ENCODE measurements at regions not wholly inside any gene's neighbourhood (a gene's known extent, or its start where the extent isn't known, plus 50 kb on each side); places are given as distances from the start of the nearest gene placed in this dataset.
"Not testable (repeated sequence)": the region's sequence is repeated elsewhere in the genome, so short reads cannot be mapped to it uniquely, and the experiment has no call there.

DNA sequence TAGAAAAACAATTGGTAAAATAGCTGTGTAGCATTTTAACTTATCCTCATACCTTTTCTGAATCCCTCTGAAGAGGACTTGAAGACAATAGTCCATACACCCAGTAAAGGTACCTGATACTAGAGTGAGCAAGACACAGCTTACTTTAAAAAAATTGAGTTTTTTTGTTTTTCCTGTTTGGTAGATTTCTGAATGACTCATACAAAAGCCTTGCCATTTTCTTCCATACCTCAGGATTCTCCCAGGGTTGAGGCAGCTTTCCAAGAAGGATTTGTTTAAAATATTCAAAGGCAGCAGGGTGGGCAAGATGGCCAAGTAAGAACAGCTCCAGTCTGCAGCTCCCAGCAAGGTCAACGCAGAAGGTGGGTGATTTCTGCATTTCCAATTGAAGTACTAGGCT, 551.0 kb upstream of the LRATD1 start:
- DNase-seq (ENCODE audit: low read depth in 4 of 6, low spot score in 6 of 6): no peak
- WGBS (ENCODE audit: insufficient coverage): 100% methylated on average over 1 of the region's 1 CpG

DNA sequence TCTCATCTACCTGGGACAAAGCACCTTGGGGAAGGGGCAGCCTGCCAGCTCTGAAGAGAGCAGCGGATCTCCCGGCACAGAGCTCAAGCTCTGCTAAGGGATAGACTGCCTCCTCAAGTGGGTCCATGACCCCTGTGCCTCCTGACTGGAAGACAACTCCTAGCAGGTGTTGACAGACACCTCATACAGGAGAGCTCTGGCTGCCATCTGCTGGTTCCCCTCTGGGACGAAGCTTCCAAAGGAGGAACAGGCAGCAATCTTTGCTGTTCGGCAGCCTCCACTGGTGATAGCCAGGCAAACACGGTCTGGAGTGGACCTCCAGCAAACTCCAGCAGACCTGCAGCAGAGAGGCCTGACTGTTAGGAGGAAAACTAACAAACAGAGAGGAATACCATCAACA, 549.9 kb upstream of the LRATD1 start:
- Histone ChIP-seq H3K4me3 (ENCODE audit: low read depth, low read length) (no peak overlapping the region), H3K27me3 (ENCODE audit: control insufficient read depth, insufficient read depth, low read length) (no peaks in the 10 kb centered on the region), H3K27ac (ENCODE audit: low read depth, low read length) (no peak overlapping the region), H3K9me3 (ENCODE audit: control insufficient read depth, insufficient read depth, low read length) (no peaks in the 10 kb centered on the region), H3K36me3 (ENCODE audit: control insufficient read depth, insufficient read depth, low read length) (no peaks in the 10 kb centered on the region), H3K4me1 (ENCODE audit: control insufficient read depth, insufficient read depth, low read length) (no peaks in the 10 kb centered on the region)
- WGBS (ENCODE audit: insufficient coverage): 94% methylated on average over 4 of the region's 5 CpGs
- no peak for DNase-seq (ENCODE audit: low read depth in 4 of 6, low spot score in 6 of 6)

More for the DNA sequence above, 551.0 kb upstream of the LRATD1 start:
- Histone ChIP-seq H3K4me1 (ENCODE audit: control insufficient read depth, insufficient read depth, low read length) (no peaks in the 10 kb centered on the region), H3K27me3 (ENCODE audit: control insufficient read depth, insufficient read depth, low read length) (no peaks in the 10 kb centered on the region), H3K36me3 (ENCODE audit: control insufficient read depth, insufficient read depth, low read length) (no peaks in the 10 kb centered on the region), H3K9me3 (ENCODE audit: control insufficient read depth, insufficient read depth, low read length) (no peaks in the 10 kb centered on the region), H3K27ac (ENCODE audit: low read depth, low read length) (no peak overlapping the region), H3K4me3 (ENCODE audit: low read depth, low read length) (no peak overlapping the region)

DNA sequence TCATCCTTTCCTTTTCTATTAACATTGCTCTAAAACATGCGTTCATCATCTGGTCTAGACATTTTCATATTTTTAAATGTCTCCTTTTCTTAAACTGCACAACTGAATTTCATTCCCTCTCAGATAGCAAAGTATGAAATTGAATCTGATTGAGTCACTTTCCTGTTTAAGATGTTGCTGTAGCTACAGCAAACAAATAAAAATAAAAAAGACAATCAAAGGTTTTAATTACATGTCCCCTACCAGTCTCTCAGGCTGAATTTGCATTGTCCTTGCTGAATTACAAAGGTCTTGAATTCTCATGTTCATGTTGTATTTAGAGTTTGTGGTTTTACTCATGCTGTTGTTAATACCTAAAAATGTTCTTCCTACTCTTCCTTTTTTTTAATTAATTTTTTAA, 537.9 kb upstream of the LRATD1 start:
- no peak for DNase-seq (ENCODE audit: low read depth in 4 of 6, low spot score in 6 of 6)
- no peaks in the 10 kb centered on the region for H3K36me3 ChIP-seq (ENCODE audit: control insufficient read depth, insufficient read depth, low read length)
- no peaks in the 10 kb centered on the region for H3K4me1 ChIP-seq (ENCODE audit: control insufficient read depth, insufficient read depth, low read length)
- H3K4me3 ChIP-seq (ENCODE audit: low read depth, low read length): no peak overlapping the region
- H3K27me3 ChIP-seq (ENCODE audit: control insufficient read depth, insufficient read depth, low read length): no peaks in the 10 kb centered on the region
- no peak overlapping the region for H3K27ac ChIP-seq (ENCODE audit: low read depth, low read length)
- WGBS (ENCODE audit: insufficient coverage): no CpG with 5 or more reads among the region's 1 CpG
- no peaks in the 10 kb centered on the region for H3K9me3 ChIP-seq (ENCODE audit: control insufficient read depth, insufficient read depth, low read length)

DNA sequence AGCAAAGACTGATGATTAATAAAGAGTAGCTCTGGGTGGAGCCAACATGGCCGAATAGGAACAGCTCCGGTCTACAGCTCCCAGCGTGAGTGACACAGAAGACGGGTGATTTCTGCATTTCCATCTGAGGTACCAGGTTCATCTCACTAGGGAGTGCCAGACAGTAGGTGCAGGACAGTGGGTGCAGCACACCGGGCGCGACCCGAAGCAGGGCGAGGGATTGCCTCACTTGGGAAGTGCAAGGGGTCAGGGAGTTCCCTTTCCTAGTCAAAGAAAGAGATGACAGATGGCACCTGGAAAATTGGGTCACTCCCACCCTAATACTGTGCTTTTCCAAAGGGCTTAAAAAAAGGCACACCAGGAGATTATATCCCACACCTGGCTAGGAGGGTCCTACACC, 533.4 kb upstream of the LRATD1 start:
- H3K9me3 ChIP-seq (ENCODE audit: control insufficient read depth, insufficient read depth, low read length); H3K4me1 ChIP-seq (ENCODE audit: control insufficient read depth, insufficient read depth, low read length); H3K4me3 ChIP-seq (ENCODE audit: low read depth, low read length); H3K36me3 ChIP-seq (ENCODE audit: control insufficient read depth, insufficient read depth, low read length); H3K27ac ChIP-seq (ENCODE audit: low read depth, low read length); H3K27me3 ChIP-seq (ENCODE audit: control insufficient read depth, insufficient read depth, low read length); DNase-seq (ENCODE audit: low read depth in 4 of 6, low spot score in 6 of 6): not testable (repeated sequence)
- WGBS (ENCODE audit: insufficient coverage): 100% methylated on average over 5 of the region's 9 CpGs

DNA sequence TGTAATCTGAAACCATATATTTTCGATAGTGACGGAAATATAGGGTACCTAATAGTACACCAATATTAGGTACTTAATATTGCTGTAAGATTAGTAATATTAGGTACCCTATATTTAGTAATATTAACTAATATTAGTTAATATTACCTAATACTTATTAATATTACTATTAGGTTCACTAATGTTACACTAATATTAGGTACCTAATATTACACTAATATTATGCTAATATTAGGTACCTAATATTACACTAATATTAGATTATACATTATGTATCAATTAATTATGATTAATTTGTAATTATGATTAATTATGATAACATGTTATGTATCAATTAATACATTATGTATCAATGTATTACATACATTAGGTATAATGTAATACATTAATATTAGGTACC, 518.2 kb upstream of the LRATD1 start:
- no peaks in the 10 kb centered on the region for H3K4me1 ChIP-seq (ENCODE audit: control insufficient read depth, insufficient read depth, low read length)
- H3K4me3 ChIP-seq (ENCODE audit: low read depth, low read length): no peak overlapping the region
- H3K36me3 ChIP-seq (ENCODE audit: control insufficient read depth, insufficient read depth, low read length): no peaks in the 10 kb centered on the region
- no CpG with 5 or more reads among the region's 2 CpGs for WGBS (ENCODE audit: insufficient coverage)
- no peak overlapping the region for H3K27ac ChIP-seq (ENCODE audit: low read depth, low read length)
- no peaks in the 10 kb centered on the region for H3K27me3 ChIP-seq (ENCODE audit: control insufficient read depth, insufficient read depth, low read length)
- H3K9me3 ChIP-seq (ENCODE audit: control insufficient read depth, insufficient read depth, low read length): no peaks in the 10 kb centered on the region
- DNase-seq (ENCODE audit: low read depth in 4 of 6, low spot score in 6 of 6): no peak

DNA sequence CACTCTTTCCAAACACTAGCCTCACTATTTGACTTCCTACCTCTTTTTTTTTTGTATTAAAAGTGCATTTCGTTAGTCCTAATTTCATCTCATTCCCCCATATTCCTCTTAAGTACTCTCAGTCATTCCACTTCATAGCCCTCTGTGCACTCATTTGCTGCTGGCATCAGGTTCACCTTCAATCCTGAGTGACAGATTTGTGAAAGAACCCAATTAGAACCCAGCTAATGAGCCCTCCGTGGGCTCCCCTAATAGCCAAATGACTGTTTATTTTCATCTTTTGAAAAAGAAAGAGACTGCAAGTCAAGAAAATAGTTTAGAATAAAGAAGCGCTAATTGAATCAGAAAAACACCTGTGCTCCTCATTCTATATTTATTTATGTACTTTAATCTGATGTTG, 512.1 kb upstream of the LRATD1 start:
- Histone ChIP-seq H3K27ac (ENCODE audit: low read depth, low read length) (no peak overlapping the region), H3K9me3 (ENCODE audit: control insufficient read depth, insufficient read depth, low read length) (no peaks in the 10 kb centered on the region), H3K27me3 (ENCODE audit: control insufficient read depth, insufficient read depth, low read length) (no peaks in the 10 kb centered on the region), H3K4me1 (ENCODE audit: control insufficient read depth, insufficient read depth, low read length) (no peaks in the 10 kb centered on the region), H3K36me3 (ENCODE audit: control insufficient read depth, insufficient read depth, low read length) (no peaks in the 10 kb centered on the region), H3K4me3 (ENCODE audit: low read depth, low read length) (no peak overlapping the region)
- peak in 3 of 6 donors; percentile 27 to 92 (median 59) for DNase-seq (ENCODE audit: low read depth in 4 of 6, low spot score in 6 of 6)
- 44% methylated on average over 1 of the region's 3 CpGs for WGBS (ENCODE audit: insufficient coverage)

DNA sequence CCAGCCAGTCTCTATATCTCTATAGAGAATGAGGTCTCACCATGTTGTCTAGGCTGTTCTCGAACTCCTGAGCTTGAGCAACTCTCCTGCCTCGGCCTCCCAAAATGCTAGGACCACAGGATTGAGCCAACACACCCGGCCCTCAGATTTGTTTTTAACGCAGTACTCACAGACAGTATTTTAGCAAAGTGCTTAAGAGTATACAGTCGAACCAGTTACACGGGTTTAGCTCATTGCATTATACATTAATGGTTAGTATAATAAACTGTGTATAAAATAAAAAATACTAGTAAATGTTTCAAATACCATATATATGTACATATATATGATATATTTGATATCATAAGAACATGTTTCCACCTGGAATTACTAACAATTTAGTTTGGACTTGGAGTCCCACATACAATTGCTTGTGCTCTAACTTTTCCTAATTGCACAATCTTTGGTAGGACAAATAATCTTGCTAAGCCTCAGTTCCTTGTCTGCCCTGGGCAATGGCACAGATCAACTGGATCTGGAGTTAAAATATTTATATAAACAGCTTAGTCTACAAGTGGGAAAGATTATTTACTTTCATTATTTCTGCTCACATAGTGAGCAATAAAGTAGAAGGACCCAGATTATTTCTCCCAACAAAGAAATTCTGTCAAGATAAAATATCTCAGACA, 508.9 kb upstream of the LRATD1 start:
- H3K27ac ChIP-seq (ENCODE audit: low read depth, low read length): no peak overlapping the region
- no peak for DNase-seq (ENCODE audit: low read depth in 4 of 6, low spot score in 6 of 6)
- H3K4me1 ChIP-seq (ENCODE audit: control insufficient read depth, insufficient read depth, low read length): no peaks in the 10 kb centered on the region
- H3K4me3 ChIP-seq (ENCODE audit: low read depth, low read length): no peak overlapping the region
- no peaks in the 10 kb centered on the region for H3K27me3 ChIP-seq (ENCODE audit: control insufficient read depth, insufficient read depth, low read length)
- no peaks in the 10 kb centered on the region for H3K36me3 ChIP-seq (ENCODE audit: control insufficient read depth, insufficient read depth, low read length)
- WGBS (ENCODE audit: insufficient coverage): 88% methylated on average over 2 of the region's 6 CpGs
- no peaks in the 10 kb centered on the region for H3K9me3 ChIP-seq (ENCODE audit: control insufficient read depth, insufficient read depth, low read length)

DNA sequence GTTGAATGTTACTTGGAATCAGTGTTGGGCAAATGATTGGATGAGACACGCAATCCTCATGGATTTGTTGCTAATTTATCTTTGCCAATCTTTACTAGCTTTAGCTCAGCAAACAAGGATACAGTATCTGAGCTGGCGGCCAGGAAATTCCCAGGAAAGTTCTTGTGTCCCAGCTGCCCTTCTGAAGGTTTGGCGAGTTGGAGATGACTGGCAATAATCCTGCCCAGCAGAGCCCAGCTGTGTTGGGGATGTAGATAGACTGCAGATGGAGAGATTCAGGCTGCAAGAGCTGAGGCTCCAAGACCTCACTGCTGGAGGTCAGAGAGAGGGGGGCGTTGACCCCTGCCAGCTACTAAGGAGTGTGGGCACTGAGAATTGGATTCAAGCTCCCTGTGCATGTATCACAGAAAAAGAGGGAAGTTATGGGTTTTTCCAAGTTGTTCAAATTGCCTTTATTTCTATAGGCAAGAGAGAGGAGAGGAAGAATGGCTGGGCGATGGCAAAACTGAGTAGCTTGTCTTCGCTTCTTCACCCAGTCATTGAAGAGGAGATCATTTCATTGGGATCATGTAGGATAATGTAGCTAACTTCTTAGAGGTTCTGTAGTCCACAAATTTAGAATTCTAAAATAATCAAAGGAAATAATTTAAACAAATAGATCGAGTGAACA, 506.8 kb upstream of the LRATD1 start:
- Histone ChIP-seq H3K4me3 (ENCODE audit: low read depth, low read length) (no peak overlapping the region), H3K27ac (ENCODE audit: low read depth, low read length) (no peak overlapping the region), H3K27me3 (ENCODE audit: control insufficient read depth, insufficient read depth, low read length) (no peaks in the 10 kb centered on the region), H3K4me1 (ENCODE audit: control insufficient read depth, insufficient read depth, low read length) (no peaks in the 10 kb centered on the region), H3K9me3 (ENCODE audit: control insufficient read depth, insufficient read depth, low read length) (no peaks in the 10 kb centered on the region), H3K36me3 (ENCODE audit: control insufficient read depth, insufficient read depth, low read length) (no peaks in the 10 kb centered on the region)
- DNase-seq (ENCODE audit: low read depth in 4 of 6, low spot score in 6 of 6): peak in 1 of 6 donors; percentile 34
- WGBS (ENCODE audit: insufficient coverage): 85% methylated on average over 3 of the region's 7 CpGs

DNA sequence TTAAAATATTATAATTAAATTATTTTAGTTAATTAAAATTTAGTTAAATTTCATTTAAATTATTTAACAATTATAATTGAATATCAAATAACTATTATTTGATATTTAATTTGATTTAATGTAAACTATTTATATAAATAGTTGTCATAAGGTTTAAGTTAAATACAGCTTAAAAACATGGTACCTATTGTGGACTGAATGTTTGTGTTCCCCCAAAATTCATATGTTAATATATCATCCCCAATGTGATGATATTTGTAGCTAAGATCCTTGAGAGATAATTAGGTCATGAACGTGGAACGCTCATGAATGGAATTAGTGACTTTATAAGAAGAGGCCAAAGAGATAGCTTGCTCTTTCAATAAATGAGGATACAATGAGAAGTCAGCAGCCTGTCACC, 505.7 kb upstream of the LRATD1 start:
- H3K4me3 ChIP-seq (ENCODE audit: low read depth, low read length): no peak overlapping the region
- no CpG with 5 or more reads among the region's 2 CpGs for WGBS (ENCODE audit: insufficient coverage)
- H3K27me3 ChIP-seq (ENCODE audit: control insufficient read depth, insufficient read depth, low read length): no peaks in the 10 kb centered on the region
- H3K9me3 ChIP-seq (ENCODE audit: control insufficient read depth, insufficient read depth, low read length): no peaks in the 10 kb centered on the region
- DNase-seq (ENCODE audit: low read depth in 4 of 6, low spot score in 6 of 6): peak in 1 of 6 donors; percentile 13
- no peak overlapping the region for H3K27ac ChIP-seq (ENCODE audit: low read depth, low read length)
- no peaks in the 10 kb centered on the region for H3K4me1 ChIP-seq (ENCODE audit: control insufficient read depth, insufficient read depth, low read length)
- H3K36me3 ChIP-seq (ENCODE audit: control insufficient read depth, insufficient read depth, low read length): no peaks in the 10 kb centered on the region

DNA sequence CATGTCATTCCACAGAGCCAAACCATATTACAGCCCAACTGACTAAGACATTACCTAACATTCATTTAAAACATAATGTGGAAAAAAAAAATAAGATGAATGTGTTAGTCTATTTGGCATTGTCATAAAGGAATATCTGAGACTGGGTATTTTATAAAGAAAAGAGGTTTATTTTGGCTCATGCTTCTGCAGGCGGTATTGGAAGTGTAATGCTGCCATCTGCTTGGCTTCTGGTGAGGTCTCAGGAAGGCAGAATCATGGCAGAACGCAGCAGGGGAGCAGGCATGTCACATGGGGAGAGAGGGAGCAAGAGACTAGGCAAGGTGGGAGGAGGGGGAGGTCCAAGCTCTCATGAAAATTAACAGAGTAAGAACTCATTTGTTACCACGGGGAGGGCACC, 504.8 kb upstream of the LRATD1 start:
- DNase-seq (ENCODE audit: low read depth in 4 of 6, low spot score in 6 of 6): no peak
- H3K9me3 ChIP-seq (ENCODE audit: control insufficient read depth, insufficient read depth, low read length): no peaks in the 10 kb centered on the region
- 81% methylated on average over 3 of the region's 3 CpGs for WGBS (ENCODE audit: insufficient coverage)
- H3K4me1 ChIP-seq (ENCODE audit: control insufficient read depth, insufficient read depth, low read length): no peaks in the 10 kb centered on the region
- H3K27me3 ChIP-seq (ENCODE audit: control insufficient read depth, insufficient read depth, low read length): no peaks in the 10 kb centered on the region
- H3K36me3 ChIP-seq (ENCODE audit: control insufficient read depth, insufficient read depth, low read length): no peaks in the 10 kb centered on the region
- no peak overlapping the region for H3K4me3 ChIP-seq (ENCODE audit: low read depth, low read length)
- no peak overlapping the region for H3K27ac ChIP-seq (ENCODE audit: low read depth, low read length)

Measured in spinal cord (tissue), 9 donors.